GM12891 (cell line): ENCODE measurements at regions not wholly inside any gene's neighbourhood (a gene's known extent, or its start where the extent isn't known, plus 50 kb on each side); places are given as distances from the start of the nearest gene placed in this dataset.

Experiments
- POLR2A ChIP-seq: IDR thresholded peaks from 2 replicates; pipeline ENCODE4 v1.6.1; 2011; ENCODE audit warnings: low read depth, low read length, control low read depth
- POLR2AphosphoS5 ChIP-seq: IDR thresholded peaks from 2 replicates; pipeline ENCODE4 v1.6.1; 2011; ENCODE audit warnings: low read depth, low read length, control low read depth
- POU2F2 ChIP-seq: IDR thresholded peaks from 2 replicates; pipeline ENCODE4 v1.6.1; 2011; ENCODE audit warnings: low read depth, mild to moderate bottlenecking, control low read depth, low read length, moderate library complexity
- TAF1 ChIP-seq: IDR thresholded peaks from 2 replicates; pipeline ENCODE4 v1.6.1; 2011; ENCODE audit warnings: low read depth, low read length, control low read depth

- TF ChIP-seq POU2F2 (no peak), TAF1 (no peak), POLR2A (no peak), POLR2AphosphoS5 (no peak)
Observed at GRCh38 chr9:32875748-32876147, 92.4 kb downstream of the TMEM215 start.
